GM19324 (cell line): ENCODE measurements at regions not wholly inside any gene's neighbourhood (a gene's known extent, or its start where the extent isn't known, plus 50 kb on each side); places are given as distances from the start of the nearest gene placed in this dataset.

Source experiments
- ATAC-seq: cut with Tn5 transposase; IDR thresholded peaks from one replicate; pipeline ENCODE4 v1.9.1; 2021; ENCODE audit warnings: mild to moderate bottlenecking, moderate library complexity; ENCODE audit not compliant: unreplicated experiment, low FRiP score

- no peak for ATAC-seq
Observed at GRCh38 chr13:22451327-22451741, 729.4 kb upstream of the SGCG start.

- no peak for ATAC-seq
Observed at GRCh38 chr13:22454586-22454985, 726.2 kb upstream of the SGCG start.

GRCh38 chr13:22455036-22455435 lies 725.7 kb upstream of the SGCG start:
- ATAC-seq = no peak

- ATAC-seq = no peak
Observed at GRCh38 chr13:22461854-22462490, 718.8 kb upstream of the SGCG start.

GRCh38 chr13:22463089-22463488 lies 717.7 kb upstream of the SGCG start:
- no peak for ATAC-seq

- no peak for ATAC-seq
Observed at GRCh38 chr13:22468045-22468444, 712.7 kb upstream of the SGCG start.

- ATAC-seq = no peak
Observed at GRCh38 chr13:22468824-22469223, 712.0 kb upstream of the SGCG start.

GRCh38 chr13:22469452-22469851 lies 711.3 kb upstream of the SGCG start:
- no peak for ATAC-seq

- no peak for ATAC-seq
Observed at GRCh38 chr13:22470075-22470474, 710.7 kb upstream of the SGCG start.

- ATAC-seq = no peak
Observed at GRCh38 chr13:22482496-22483000, 698.2 kb upstream of the SGCG start.

GRCh38 chr13:22483276-22483675 lies 697.5 kb upstream of the SGCG start:
- no peak for ATAC-seq

- no peak for ATAC-seq
Observed at GRCh38 chr13:22486490-22486889, 694.3 kb upstream of the SGCG start.

- no peak for ATAC-seq
Observed at GRCh38 chr13:22487932-22488331, 692.8 kb upstream of the SGCG start.

- ATAC-seq = no peak
Observed at GRCh38 chr13:22489771-22490170, 691.0 kb upstream of the SGCG start.

- ATAC-seq = no peak
Observed at GRCh38 chr13:22495819-22496218, 685.0 kb upstream of the SGCG start.

GRCh38 chr13:22496803-22497508 lies 683.8 kb upstream of the SGCG start:
- ATAC-seq = no peak

- ATAC-seq = no peak
Observed at GRCh38 chr13:22497991-22498780, 682.6 kb upstream of the SGCG start.

- ATAC-seq = no peak
Observed at GRCh38 chr13:22499919-22500318, 680.9 kb upstream of the SGCG start.

- no peak for ATAC-seq
Observed at GRCh38 chr13:22505489-22505888, 675.3 kb upstream of the SGCG start.

GRCh38 chr13:22506096-22506691 lies 674.6 kb upstream of the SGCG start:
- ATAC-seq = no peak

GRCh38 chr13:22517544-22517943 lies 663.2 kb upstream of the SGCG start:
- no peak for ATAC-seq
